ENCODE measurements at regions not wholly inside any gene's neighbourhood (a gene's known extent, or its start where the extent isn't known, plus 50 kb on each side); places are given as distances from the start of the nearest gene placed in this dataset.

DNA sequence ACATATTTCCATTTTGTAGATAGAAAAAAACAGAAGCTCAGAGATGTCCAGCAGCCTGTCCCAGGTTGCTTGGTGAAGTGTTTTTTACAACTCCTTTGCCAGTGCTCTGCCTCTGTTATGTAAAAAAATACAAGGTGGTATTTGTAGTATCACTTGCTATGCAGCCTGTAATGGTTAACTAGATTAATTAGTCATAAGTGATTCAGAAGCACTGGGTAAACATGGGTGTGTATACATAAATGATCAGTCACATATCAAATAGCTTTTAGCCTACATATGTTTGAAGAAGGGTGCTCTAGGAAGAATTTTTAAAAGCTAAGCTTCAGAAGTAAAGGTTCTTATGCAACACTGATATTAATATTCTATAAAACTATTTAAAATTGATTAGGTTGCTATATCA lies 70.0 kb upstream of the MAGI3 start:
- no peaks in the 10 kb centered on the region for H3K27me3 ChIP-seq
- H3K36me3 ChIP-seq: no peaks in the 10 kb centered on the region
- peaks cover 0 to 7% (median 2%) of the 10 kb centered on the region in 4 donors for H3K4me1 ChIP-seq
- DNase-seq (ENCODE audit: extremely low spot score): no peak
- intact Hi-C loops (cut with DNase I): no loop called here
- H3K9me3 ChIP-seq: peaks cover 0 to 7% (median 3%) of the 10 kb centered on the region in 4 donors
- TF ChIP-seq EP300 (IDR thresholded peaks at IDR 0.05) (no peak), POLR2AphosphoS5 (IDR thresholded peaks at IDR 0.05) (no peak), CTCF (IDR thresholded peaks at IDR 0.05) (no peak), POLR2A (IDR thresholded peaks at IDR 0.05; ENCODE audit: low read depth) (no peak)
- H3K4me3 ChIP-seq: no peak overlapping the region
- no peak overlapping the region for H3K27ac ChIP-seq (replicated peaks in 1 of 4)

DNA sequence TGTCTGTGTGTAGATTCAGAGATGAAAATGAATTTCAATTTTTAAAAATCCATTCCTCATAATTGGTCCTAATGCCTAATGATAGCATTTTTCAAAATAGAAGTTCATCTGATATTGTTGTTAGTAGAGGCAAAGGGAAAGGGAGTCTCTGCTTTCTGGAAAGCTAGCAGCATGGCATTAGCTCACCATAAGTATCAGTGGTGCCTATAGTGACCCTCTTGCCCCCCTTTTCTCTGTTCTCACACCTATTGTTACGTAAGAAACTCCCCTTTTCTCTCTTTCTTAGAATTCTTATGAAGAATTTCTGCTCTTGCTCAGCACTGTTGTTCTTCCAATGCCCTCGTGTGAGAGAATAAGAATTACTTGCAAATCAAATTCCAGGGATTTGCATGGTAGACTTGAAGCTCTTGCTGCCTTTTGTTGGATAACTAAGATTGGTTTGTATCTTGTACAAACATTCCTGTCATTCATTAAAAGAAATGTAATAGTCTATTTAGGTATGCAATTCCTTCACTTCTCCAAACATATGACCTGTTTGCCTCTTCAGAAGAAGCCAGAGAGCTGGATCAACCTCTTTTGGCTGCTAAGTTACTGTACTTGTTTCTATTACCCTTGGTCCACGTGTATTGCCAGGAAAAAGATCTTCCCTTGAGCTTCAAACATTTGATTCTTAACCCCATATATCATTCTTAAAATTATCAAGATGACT lies 69.2 kb upstream of the MAGI3 start:
- no peak for DNase-seq (ENCODE audit: extremely low spot score)
- WGBS: 15% methylated on average over 3 of the region's 3 CpGs
- Histone ChIP-seq H3K9me3 (peaks cover 0 to 7% (median 3%) of the 10 kb centered on the region in 4 donors), H3K4me3 (no peak overlapping the region), H3K27me3 (no peaks in the 10 kb centered on the region), H3K4me1 (peaks cover 0 to 7% (median 2%) of the 10 kb centered on the region in 4 donors), H3K27ac (replicated peaks in 1 of 4) (no peak overlapping the region), H3K36me3 (no peaks in the 10 kb centered on the region)
- TF ChIP-seq POLR2AphosphoS5 (IDR thresholded peaks at IDR 0.05): no peak
- no peak for TF ChIP-seq POLR2A (IDR thresholded peaks at IDR 0.05; ENCODE audit: low read depth)
- no peak for TF ChIP-seq CTCF (IDR thresholded peaks at IDR 0.05)
- no peak for TF ChIP-seq EP300 (IDR thresholded peaks at IDR 0.05)
- intact Hi-C loops (cut with DNase I): no loop called here

- peaks cover 0 to 7% (median 2%) of the 10 kb centered on the region in 4 donors for H3K4me1 ChIP-seq
- H3K36me3 ChIP-seq: no peaks in the 10 kb centered on the region
- DNase-seq (ENCODE audit: extremely low spot score): no peak
- intact Hi-C loops (cut with DNase I): no loop called here
- H3K27ac ChIP-seq (replicated peaks in 1 of 4): no peak overlapping the region
- no peaks in the 10 kb centered on the region for H3K27me3 ChIP-seq
- TF ChIP-seq POLR2AphosphoS5 (IDR thresholded peaks at IDR 0.05) (no peak), EP300 (IDR thresholded peaks at IDR 0.05) (no peak)
- H3K4me3 ChIP-seq: no peak overlapping the region
- WGBS: 90% methylated on average over 3 of the region's 3 CpGs
- peaks cover 0 to 6% (median 3%) of the 10 kb centered on the region in 4 donors for H3K9me3 ChIP-seq
Measured at GRCh38 chr1:113321771-113322387, 68.4 kb upstream of the MAGI3 start.

GRCh38 chr1:113322439-113322838 lies 67.9 kb upstream of the MAGI3 start:
- WGBS: 80% methylated on average over 1 of the region's 1 CpG
- Histone ChIP-seq H3K27ac (replicated peaks in 1 of 4) (no peak overlapping the region), H3K36me3 (no peaks in the 10 kb centered on the region), H3K4me1 (peaks cover 0 to 7% (median 2%) of the 10 kb centered on the region in 4 donors), H3K4me3 (no peak overlapping the region), H3K9me3 (peaks cover 0 to 5% (median under 1%) of the 10 kb centered on the region in 4 donors), H3K27me3 (no peaks in the 10 kb centered on the region)
- no peak for DNase-seq (ENCODE audit: extremely low spot score)
- no peak for TF ChIP-seq POLR2A (IDR thresholded peaks at IDR 0.05; ENCODE audit: low read depth)
- no peak for TF ChIP-seq CTCF (IDR thresholded peaks at IDR 0.05)
- TF ChIP-seq EP300 (IDR thresholded peaks at IDR 0.05): no peak
- no peak for TF ChIP-seq POLR2AphosphoS5 (IDR thresholded peaks at IDR 0.05)
- intact Hi-C loops (cut with DNase I): no loop called here

GRCh38 chr1:113325022-113325421 lies 65.3 kb upstream of the MAGI3 start:
- no peak for TF ChIP-seq EP300 (IDR thresholded peaks at IDR 0.05)
- TF ChIP-seq CTCF (IDR thresholded peaks at IDR 0.05): no peak
- TF ChIP-seq POLR2AphosphoS5 (IDR thresholded peaks at IDR 0.05): no peak
- TF ChIP-seq POLR2A (IDR thresholded peaks at IDR 0.05; ENCODE audit: low read depth): no peak
- Histone ChIP-seq H3K27me3 (no peaks in the 10 kb centered on the region), H3K9me3 (no peaks in the 10 kb centered on the region), H3K4me1 (peaks cover 0 to 7% (median 2%) of the 10 kb centered on the region in 4 donors), H3K27ac (replicated peaks in 1 of 4) (no peak overlapping the region), H3K4me3 (no peak overlapping the region), H3K36me3 (no peaks in the 10 kb centered on the region)
- intact Hi-C loops (cut with DNase I): no loop called here
- WGBS: 88% methylated on average over 3 of the region's 3 CpGs
- no peak for DNase-seq (ENCODE audit: extremely low spot score)

All from esophagus muscularis mucosa (tissue), 4 donors.